H1 (cell line): ENCODE measurements at regions not wholly inside any gene's neighbourhood (a gene's known extent, or its start where the extent isn't known, plus 50 kb on each side); places are given as distances from the start of the nearest gene placed in this dataset.

Source experiments
- ASH2L ChIP-seq: fragments of 200-600, 300-600 bp; sonication (generic); IDR thresholded peaks from one replicate; pipeline ENCODE4 v1.7.1; 2017; ENCODE audit warnings: low read length
- CHD1 ChIP-seq: IDR thresholded peaks from 2 replicates; pipeline ENCODE4 v1.6.1; 2012; ENCODE audit warnings: low read depth, low read length, improper control_type of control experiment
- CHD7 ChIP-seq: fragments of 300-600 bp; sonication (generic); IDR thresholded peaks from 2 replicates; pipeline ENCODE4 v1.7.1; 2012; ENCODE audit warnings: low read length, moderate library complexity, mild to moderate bottlenecking, inconsistent platforms; ENCODE audit not compliant: insufficient replicate concordance
- KDM1A ChIP-seq: fragments of 200-600, 300-600 bp; sonication (generic); IDR thresholded peaks from 2 replicates; pipeline ENCODE4 v1.7.1; 2016; ENCODE audit warnings: mild to moderate bottlenecking, low read length, borderline replicate concordance
- POU5F1 ChIP-seq: IDR thresholded peaks from 2 replicates; pipeline ENCODE4 v1.6.1; 2011; ENCODE audit warnings: low read depth, mild to moderate bottlenecking, low read length, moderate library complexity
- RAD21 ChIP-seq, 2 experiments: IDR thresholded peaks in 1 of 2; conservative IDR thresholded peaks in 1 of 2; 2 replicates each; pipeline ENCODE4 v1.6.1; 2011; ENCODE audit warnings: low read depth in 2 of 2, low read length in 2 of 2, improper control_type of control experiment in 1 of 2, inconsistent platforms in 1 of 2, mild to moderate bottlenecking in 1 of 2, moderate library complexity in 1 of 2

GRCh38 chr5:107134931-107135330, 535.8 kb downstream of the EFNA5 start (continued):
- TF ChIP-seq CHD7 (no peak), POU5F1 (no peak), KDM1A (no peak), CHD1 (no peak), RAD21 (IDR thresholded peaks at IDR 0.05 in 1 of 2, conservative IDR thresholded peaks at IDR 0.05 in 1 of 2; ENCODE audit: low read depth in 2 of 2, low read length in 2 of 2) (no peak), ASH2L (no peak)
